Hematopoietic multipotent progenitor cell treated with erythropoietin and hydrocortisone succinate and interleukin-3 and kit ligand, for 6 days (in vitro differentiated cells): ENCODE measurements at regions not wholly inside any gene's neighbourhood (a gene's known extent, or its start where the extent isn't known, plus 50 kb on each side); places are given as distances from the start of the nearest gene placed in this dataset.
A peak's percentile ranks its signal among the peaks of the same experiment; 100 is the strongest.

ENCODE experiments used
- DNase-seq: peaks from one replicate; pipeline ENCODE4 v3.0.0-alpha.2; 2015

DNA sequence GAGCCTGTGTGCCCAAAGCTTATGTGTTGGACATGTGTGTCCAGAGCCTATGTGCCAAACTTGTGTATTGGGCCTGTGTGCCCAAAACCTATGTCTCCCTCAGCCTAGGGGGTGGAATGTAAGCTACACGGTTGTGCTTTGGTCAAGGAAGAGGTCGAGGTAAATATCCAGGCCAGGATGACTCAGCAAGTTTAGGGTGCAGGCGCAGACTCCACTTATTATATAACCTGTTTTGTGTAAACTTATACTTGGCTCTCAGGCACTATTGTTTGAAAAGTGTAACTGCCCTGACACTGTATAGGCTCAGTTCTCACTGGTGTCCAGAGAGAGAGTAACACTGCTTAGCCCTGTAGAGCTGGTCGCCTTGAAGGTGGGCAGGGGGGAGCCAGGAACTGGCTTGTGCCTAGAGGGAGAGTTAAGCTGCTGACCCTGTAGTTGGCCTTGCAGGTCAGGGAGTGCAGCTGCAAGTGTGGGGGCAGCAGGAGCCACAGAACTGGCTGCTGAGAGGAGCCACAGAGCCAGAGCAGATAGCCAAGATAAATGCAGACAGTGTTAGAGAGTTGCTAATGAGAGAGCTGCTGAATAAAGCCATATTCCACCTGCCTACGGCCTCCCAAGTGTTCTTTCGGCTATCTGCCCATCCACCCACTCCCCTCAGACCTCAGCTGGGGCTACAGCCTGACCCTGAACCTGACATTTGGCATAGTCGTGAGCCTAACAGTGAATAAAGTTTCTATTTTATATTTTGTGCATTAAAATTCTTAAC, 517.2 kb upstream of the SLITRK1 start:
- peak; percentile 2 for DNase-seq

DNA sequence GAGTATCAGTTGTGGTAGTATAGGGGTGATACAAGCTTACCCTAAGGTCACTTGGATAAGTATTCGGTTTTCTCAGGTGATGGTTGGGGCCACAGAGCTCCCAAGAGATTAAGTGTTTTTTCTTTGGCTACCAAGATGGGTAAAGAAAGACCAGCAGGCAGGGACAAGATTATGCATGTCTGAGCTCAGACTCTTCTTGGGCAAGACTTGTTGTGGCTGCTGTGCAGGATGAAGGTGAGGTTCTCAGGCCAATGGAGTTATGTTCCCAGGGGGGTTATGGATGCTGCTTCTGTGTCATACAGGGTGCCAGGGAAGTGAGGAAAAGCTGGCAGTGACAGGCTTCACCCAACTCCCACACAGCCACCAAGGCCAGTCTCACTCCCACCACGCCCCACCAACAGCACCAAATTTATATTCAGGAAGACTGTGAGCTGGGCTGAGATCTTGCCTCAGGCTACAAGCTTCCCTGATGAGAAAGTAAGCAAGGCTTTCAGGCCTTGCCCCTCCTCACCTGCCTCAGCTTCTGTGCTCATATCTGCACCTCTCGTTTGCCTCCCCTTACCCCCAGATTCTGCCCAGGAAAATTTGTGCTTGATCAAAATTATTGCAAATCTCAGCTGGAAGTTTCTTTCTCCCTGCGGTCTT, 511.8 kb upstream of the SLITRK1 start:
- DNase-seq = no peak

DNA sequence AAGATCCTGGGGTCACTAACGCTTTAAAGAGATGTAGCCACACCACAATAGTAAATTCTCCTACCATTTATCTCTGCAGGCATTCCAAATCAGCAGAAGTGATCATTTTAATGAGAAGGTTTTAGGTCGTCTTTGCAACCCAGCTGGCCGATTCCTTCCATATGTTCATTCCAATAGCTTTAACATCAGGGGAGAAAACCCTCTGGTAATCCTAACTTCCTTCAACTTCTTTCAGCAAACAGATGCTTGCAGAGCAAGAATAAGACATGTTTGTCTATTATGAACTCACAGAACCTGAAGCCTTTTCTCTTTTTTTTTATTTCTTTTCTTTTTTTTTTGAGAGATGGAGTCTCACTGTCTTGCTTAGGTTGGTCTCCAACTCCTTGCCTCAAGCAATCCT, 498.6 kb upstream of the SLITRK1 start:
- no peak for DNase-seq

DNA sequence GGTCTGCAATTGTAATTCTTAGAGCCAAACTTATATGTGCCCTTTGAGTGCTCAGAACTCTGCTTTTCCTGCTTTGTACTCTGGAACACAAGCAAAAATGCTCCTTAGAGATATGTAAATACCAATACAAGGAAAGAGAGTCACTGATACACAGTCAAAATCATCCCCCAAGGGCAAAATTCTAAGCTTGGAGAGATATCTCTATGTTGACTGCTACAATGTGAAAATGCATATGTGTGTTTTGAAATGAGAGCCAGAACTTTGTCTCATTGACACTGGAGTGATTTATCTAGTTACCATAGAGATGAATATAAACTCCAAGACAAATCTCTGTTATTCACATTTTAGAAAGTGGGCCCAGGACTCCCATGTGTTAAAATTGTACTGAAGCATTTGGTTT, 494.8 kb upstream of the SLITRK1 start:
- no peak for DNase-seq

DNA sequence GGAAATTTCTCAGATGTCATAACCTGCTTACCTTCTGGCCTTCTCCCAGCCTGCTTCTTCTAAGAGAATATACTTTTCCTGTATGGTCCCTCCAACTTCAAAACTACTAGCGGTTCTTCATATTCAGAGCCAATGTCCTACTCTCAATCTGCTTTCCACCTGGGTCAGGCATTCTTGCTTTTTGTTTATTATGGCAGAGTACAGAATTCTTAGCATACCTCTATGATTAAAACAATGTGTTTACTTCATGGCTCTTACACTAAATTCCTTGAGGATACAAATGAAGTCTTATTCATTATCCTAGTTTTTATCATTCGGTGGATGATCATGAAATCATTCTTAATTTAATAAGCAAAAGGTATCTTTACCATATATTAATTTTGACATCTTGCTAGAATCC, 484.2 kb upstream of the SLITRK1 start:
- DNase-seq = no peak

DNA sequence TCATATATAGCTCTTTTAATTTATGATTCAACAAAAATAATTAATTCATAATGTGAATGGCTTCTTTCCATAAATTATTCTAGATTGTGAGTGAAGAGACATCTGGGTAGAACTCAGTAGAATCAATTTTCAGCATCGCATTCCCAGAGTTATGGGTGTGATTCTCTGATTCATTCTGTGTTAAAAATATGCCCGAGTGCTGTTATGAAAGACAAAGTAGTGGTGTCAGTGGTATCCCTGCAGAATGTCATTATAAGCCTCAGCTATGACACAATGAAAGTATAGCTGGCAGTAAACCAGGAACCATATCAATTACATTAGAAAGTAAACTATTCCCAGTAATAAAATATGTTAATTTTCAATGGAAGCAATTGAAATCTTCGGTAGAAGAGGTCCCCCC, 480.5 kb upstream of the SLITRK1 start:
- DNase-seq = no peak

DNA sequence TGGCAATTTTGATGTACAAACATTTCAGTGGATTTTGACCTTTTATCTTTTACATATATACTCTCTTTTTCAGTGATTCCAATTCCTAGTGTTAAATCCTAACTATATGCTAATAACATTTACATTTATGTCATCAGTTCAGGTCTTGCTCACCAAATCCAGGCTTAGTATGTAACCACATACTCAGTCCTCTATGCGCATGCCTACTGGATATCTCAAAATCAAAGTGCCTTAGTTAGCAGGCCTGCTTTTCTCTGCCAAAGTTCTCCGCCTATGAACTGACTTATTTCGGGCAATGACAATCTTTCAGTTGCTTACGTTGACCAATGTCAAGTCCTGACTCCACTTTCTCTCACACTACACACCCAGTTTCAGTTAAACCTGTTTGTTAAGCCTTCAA, 478.5 kb upstream of the SLITRK1 start:
- no peak for DNase-seq

DNA sequence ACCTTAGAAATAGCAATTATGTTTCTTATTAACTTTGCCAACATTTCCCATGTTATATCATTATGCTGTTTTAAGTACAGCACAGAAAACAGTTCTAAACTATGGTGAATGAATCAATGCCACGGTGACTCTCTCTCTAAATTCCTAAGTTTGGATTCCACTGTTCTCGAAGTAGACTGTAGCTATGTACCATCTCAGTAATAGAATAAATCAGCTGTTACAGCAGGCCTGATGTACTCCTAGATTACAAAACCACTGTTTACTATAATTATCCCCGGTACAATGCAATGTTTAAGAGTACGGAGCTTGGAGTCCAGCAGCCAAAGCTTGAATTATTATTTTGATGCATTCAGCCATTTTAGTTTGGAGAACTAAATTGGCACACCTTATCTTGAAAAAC, 476.3 kb upstream of the SLITRK1 start:
- DNase-seq = no peak

DNA sequence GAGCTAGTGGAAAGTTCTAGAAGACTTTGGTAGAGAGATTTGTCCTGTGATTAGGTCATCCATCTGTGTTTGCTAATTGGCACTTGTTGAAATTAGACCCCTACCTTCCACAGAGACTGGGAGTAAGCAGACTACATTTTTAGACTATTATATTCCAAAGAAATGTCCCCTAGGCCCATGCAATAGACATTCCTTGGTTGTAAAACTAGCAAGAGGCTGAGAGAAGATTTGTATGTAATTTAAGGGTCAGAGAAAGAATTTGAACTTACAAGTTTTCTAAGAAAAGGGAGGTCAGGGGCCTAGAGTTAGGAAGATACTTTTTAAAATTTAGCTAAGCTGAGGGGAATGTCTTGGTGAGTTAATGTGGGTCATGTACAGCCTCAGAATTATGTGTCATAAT, 470.7 kb upstream of the SLITRK1 start:
- no peak for DNase-seq

DNA sequence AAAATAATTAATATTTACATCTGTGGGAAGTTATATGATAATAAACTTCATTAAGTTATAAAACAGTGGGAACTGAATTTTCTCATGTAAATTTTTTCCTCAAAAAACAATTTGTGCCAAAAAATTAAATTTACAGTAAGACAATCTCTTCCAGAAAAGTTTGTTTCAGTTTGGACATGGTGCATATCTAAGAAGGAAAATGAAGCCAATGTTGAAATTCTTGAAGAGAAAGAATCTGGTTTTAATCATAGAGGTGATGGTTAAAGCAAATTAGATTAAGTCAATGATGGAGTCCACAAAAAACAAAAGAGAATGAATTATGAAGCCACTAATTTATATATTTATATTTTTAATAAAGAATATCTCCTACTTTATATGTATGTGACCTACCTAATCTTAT, 457.2 kb upstream of the SLITRK1 start:
- DNase-seq = no peak

DNA sequence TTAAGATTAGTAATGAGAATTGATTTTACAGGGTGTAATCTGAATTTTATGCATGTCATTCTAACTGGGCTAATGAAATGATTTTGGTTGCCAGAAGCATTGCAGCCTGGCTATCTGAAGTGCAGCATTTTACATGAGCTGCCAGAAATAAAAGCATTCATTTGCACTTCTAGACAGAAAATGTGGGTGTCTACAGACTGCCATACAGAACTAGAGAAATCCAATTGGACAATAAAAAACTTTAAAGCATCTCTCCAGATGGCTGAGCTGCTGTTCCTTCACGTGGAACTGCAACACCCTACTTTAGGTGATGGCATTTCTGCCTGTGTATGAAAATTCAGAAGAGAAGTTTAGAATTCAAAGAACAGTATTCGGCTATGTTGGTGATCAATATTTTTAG, 450.1 kb upstream of the SLITRK1 start:
- DNase-seq = no peak

DNA sequence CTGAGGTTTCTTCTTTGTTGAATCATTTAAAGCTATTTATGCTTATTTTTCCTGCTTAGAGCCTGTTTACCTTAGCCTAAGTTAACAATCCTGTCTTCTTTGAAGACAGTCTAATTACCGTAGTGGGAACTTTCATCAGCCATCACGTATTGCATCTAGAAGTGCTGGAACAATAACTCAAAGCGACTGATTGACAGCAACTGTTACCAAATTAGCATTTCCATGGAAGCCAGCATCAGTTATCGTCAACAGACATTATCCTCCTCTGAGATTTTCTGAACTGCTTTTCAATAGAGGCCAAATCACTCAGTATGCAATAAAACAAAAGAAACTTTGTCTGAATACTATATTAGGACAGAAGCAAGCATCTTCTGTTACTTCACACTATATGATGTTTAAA, 433.3 kb upstream of the SLITRK1 start:
- DNase-seq = no peak

DNA sequence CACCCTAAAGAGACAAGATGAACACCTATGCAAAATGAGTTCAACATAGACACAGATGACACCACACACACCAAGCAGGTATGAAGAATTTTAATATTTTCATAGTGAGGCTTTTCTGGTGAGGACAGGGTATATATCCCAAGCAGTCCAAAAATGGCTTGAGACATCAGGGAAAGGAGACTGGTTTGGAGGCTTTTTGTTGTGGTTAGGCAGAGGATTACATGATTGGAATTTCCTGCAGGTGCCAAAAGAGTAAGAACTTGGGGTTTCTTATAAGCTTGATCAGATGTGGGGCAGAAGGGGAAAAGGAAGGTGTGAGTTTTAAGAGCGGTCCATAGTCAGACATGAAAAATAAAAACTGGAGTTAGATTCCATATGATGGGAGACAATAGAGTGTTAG, 420.8 kb upstream of the SLITRK1 start:
- DNase-seq = no peak

DNA sequence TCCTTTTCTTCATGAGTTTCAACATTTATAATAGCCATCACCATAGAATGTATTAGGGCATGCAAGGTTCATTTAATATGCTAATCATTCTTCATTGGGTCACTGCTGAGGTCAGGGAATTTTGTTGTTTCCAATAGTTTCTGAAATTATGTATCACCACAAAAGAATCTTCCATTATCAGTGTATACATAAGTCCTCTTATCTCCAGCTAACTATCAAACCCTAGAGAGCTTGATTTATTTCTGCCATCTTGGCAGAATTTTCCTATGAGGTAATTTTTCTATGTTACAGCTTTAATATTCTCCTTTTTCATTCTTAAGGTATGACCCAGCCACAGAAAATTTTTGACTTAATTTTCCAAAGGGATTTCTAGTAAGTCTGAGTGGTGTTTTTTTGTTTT, 415.0 kb upstream of the SLITRK1 start:
- DNase-seq = no peak

DNA sequence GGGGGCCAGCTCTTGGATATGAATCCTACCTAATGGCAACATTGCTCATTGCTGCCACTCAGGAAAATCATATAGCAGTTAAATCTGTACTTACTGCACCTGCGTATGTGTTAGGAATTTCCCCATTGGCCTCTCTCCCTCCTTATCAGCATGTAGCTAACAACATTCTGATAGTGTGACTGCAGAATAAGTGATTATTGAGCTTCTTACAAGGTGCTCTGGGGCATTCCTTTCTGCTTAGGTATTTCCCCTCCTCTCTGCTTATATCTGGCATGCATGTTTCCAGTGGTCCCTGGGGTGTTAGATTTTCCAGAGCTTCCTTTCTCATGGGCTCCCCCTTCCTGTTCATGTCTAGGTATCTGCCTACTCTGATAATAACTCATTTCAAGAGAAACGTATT, 414.1 kb upstream of the SLITRK1 start:
- no peak for DNase-seq

DNA sequence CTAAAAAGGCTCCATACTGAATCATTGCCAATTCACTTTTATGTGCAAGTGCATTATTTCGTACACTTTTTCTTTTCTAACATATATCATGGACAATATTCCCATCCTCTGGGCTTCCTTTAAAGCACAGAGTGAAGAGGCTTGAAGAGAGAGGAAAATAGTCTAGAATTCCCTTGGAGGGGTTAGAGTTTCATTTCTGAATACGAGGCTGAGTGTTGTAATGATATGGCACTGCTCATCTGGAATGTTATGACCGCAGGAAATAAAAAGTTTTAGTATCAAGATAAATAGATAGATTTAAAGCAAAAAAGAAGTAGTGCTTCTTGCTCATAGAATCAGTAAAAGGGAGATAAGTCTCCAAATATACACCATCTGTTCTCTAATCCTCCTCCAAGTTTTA, 412.3 kb upstream of the SLITRK1 start:
- no peak for DNase-seq

DNA sequence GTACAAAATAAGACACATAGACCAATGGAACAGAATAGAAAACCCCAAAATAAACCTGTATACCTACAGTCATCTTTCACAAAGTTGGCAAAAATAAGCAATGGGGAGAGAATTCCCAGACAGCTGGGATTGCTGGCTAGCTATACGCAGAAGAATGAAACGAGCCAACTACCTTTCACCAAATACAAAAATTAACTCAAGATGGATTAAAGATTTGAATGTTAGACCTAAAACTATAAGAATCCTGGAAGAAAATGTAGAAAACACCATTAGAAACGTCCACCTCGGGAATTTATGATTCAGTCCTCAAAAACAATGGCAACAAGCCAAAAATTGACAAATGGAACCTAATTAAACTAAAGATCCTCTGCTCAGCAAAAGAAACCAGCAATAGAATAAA, 408.1 kb upstream of the SLITRK1 start:
- no peak for DNase-seq

DNA sequence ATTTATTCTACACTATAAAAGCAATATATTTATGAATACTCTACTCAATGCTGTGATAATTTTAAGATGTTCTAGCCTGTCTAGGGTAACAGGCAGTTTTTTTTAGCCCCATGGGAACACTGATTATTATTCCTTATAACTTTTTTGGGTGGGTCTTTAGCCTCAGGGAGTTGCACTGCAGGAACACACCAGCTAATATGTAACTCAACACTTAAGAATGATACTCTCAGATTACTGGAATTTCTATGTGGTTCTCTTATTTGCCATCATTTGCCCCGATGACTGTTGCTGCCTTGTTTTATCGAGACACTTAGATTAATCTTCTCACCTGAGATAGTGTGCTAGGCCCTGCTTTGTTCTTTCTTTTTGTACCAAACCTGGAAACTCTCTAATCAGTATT, 396.9 kb upstream of the SLITRK1 start:
- no peak for DNase-seq

DNA sequence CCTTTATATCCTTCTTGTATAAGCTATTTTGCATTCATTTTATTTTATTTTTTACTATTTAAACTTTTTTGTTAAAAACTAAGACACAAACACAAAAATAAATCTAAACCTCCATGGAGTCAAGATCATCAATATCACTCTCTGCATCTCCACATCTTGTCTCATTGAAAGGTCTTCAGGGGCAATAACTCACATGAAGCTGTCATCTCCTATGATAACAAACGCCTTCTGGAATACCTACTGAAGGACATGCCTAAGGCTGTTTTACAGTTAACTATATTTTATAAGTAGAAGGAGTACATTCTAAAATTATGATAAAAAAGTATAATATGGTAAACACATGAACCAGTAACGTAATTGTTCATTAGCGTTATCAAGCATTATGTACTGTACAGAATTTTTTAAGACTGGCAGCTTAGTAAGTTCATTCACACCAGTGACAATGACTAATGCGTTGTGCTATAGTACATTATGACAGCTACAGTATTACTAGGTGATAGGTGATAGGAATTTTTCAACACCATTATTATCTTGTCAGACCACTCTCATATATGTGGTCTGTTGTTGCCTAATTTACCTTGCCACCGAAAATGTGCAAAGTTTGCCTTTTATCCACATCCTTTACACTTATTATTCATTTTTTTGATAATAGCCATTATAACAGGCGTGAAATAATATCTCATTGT, 390.7 kb upstream of the SLITRK1 start:
- no peak for DNase-seq

DNA sequence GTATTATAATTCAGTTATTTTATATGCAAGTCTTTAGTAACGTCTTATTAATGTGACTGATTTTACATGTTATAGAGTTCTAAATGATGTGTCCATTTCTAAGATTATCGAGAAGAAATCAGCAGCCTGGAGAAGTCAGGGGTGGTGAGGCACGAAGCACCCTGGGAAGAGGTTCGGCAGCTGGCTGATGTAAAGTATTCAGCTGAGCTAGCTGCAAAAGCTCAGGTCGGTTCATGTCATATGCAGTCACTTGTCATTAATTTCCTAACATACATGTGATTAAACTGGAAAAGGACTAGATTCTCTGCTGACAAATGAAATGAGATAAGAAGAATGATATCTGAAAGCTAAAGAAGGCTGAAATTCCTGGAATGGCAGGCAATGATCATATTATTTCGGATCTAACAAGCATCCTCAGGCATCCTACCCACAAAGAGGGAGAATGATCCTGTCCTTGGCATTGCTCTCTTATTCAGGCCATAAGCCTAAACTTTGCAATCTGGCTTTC, 383.0 kb upstream of the SLITRK1 start:
- DNase-seq = no peak

DNA sequence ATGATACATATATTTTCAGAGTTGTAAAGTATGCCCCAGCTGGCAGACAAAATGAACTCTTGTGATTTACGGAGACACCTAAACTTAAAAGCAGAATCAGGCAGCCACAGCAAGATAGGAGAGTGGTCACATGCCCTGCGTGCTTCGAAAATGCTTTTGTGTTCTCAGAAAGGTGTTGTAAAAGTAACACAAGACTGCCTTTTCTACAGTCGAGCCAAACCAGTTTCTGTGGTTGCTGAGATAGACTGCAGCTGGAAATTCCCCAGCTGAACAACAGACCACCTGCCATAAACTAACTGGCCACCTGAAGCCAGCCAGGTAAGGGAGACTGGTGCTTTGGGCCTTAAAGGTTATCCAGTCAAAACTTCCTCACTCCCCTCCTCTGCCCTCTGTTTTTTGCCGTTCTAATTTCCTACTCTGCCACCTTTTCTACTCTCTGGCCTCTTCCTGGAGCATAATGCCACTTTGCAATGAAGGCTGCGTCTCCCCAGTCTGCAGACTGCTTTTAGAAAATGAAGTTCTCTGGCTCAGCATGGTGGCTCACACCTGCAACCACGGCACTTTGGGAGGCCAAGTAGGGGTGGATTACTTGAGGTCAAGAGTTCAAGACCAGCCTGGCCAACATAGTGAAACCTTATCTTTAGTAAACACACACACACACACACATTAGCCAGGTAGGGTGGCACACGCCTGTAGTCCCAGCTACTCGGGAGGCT, 381.2 kb upstream of the SLITRK1 start:
- no peak for DNase-seq

DNA sequence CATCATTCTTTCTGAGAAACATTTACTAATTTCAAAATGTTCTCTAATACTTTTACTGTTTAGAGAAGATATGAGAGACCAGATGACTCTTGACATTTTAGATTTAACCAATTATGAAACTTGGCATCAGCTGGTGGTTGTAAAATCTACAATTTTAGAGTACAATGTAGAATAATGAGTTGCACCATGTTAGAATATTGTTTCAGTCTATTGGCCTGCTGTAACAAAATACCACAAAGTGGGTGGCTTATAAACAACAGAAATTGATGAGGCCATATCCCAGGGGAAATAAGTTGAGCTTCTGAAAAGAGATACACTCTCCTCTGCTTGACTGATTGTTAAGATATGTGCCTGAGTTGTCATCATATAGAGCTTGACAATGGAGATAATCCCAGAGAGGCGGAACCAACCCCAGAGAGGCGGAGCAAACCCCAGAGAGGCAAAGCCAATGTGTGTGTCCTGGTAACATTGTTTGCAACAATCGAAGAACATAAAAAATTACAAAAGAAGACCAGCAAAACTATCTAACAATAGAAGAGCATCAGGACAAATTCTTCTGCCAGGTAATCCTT, 373.0 kb upstream of the SLITRK1 start:
- no peak for DNase-seq

DNA sequence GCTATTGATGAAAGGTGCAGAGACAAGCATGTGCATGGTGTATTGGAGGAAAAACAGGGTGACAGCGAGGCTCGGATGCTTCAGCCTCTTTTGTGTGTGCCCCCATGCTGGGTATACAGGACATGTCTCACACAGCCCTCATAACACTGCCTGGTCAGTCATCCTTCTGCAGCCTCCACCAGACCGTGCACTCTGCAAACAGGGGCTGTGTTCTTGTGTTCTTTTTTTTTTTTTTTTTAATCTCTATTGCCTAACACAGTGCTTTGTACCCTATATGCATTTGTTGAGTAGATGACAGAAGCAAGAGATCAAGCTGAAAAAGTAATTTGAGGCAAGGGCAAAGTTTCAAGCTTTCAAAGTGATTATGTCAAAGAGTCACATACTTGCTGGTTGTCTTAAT, 367.2 kb upstream of the SLITRK1 start:
- no peak for DNase-seq
